ENCODE measurements at regions not wholly inside any gene's neighbourhood (a gene's known extent, or its start where the extent isn't known, plus 50 kb on each side); places are given as distances from the start of the nearest gene placed in this dataset.

GRCh38 chr1:218048828-218049420 is 236.2 kb upstream of the RRP15 start:
- no peak overlapping the region for H3K4me2 ChIP-seq (ENCODE audit: low read length)
- no peaks in the 10 kb centered on the region for H3K9me2 ChIP-seq (replicated peaks; ENCODE audit: control insufficient read depth, low read length)
- TF ChIP-seq CTCF (IDR thresholded peaks at IDR 0.05; ENCODE audit: low read depth, low read length, poor library complexity, severe bottlenecking) (no peak), EZH2phosphoT487 (IDR thresholded peaks at IDR 0.05; ENCODE audit: borderline replicate concordance, low read length) (no peak)
- no peaks in the 10 kb centered on the region for H3K9me3 ChIP-seq (ENCODE audit: control insufficient read depth, insufficient read depth, low read length)
- no peak overlapping the region for H3K27ac ChIP-seq (ENCODE audit: low read depth, low read length)
- no peak overlapping the region for H3K4me3 ChIP-seq (ENCODE audit: low read length)
- no peaks in the 10 kb centered on the region for H3F3A ChIP-seq (ENCODE audit: control insufficient read depth, insufficient read depth)
- H3K36me3 ChIP-seq (ENCODE audit: control insufficient read depth, low read length): no peaks in the 10 kb centered on the region
- no peaks in the 10 kb centered on the region for H3K27me3 ChIP-seq (ENCODE audit: control insufficient read depth, low read length)
- H4K20me1 ChIP-seq (ENCODE audit: control insufficient read depth, insufficient read depth, low read depth, low read length): no peaks in the 10 kb centered on the region
- H3K79me2 ChIP-seq (ENCODE audit: control insufficient read depth, low read length): no peaks in the 10 kb centered on the region
- H3K4me1 ChIP-seq (ENCODE audit: control insufficient read depth, low read length): no peaks in the 10 kb centered on the region

- H3K4me2 ChIP-seq (ENCODE audit: low read length): no peak overlapping the region
- no peak overlapping the region for H3K27ac ChIP-seq (ENCODE audit: low read depth, low read length)
- H3K9me2 ChIP-seq (replicated peaks; ENCODE audit: control insufficient read depth, low read length): no peaks in the 10 kb centered on the region
- no peaks in the 10 kb centered on the region for H4K20me1 ChIP-seq (ENCODE audit: control insufficient read depth, insufficient read depth, low read depth, low read length)
- no peaks in the 10 kb centered on the region for H3K4me1 ChIP-seq (ENCODE audit: control insufficient read depth, low read length)
- no peaks in the 10 kb centered on the region for H3K36me3 ChIP-seq (ENCODE audit: control insufficient read depth, low read length)
- H3K9me3 ChIP-seq (ENCODE audit: control insufficient read depth, insufficient read depth, low read length): no peaks in the 10 kb centered on the region
- H3K4me3 ChIP-seq (ENCODE audit: low read length): no peak overlapping the region
- no peak for TF ChIP-seq CTCF (IDR thresholded peaks at IDR 0.05; ENCODE audit: low read depth, low read length, poor library complexity, severe bottlenecking)
- no peaks in the 10 kb centered on the region for H3F3A ChIP-seq (ENCODE audit: control insufficient read depth, insufficient read depth)
- no peaks in the 10 kb centered on the region for H3K79me2 ChIP-seq (ENCODE audit: control insufficient read depth, low read length)
- no peaks in the 10 kb centered on the region for H3K27me3 ChIP-seq (ENCODE audit: control insufficient read depth, low read length)
These were observed 235.5 kb upstream of the RRP15 start for GRCh38 chr1:218049641-218050040.

- H3K4me3 ChIP-seq (ENCODE audit: low read length): no peak overlapping the region
- H3F3A ChIP-seq (ENCODE audit: control insufficient read depth, insufficient read depth): no peaks in the 10 kb centered on the region
- no peaks in the 10 kb centered on the region for H3K79me2 ChIP-seq (ENCODE audit: control insufficient read depth, low read length)
- no peak overlapping the region for H3K4me2 ChIP-seq (ENCODE audit: low read length)
- H3K9me2 ChIP-seq (replicated peaks; ENCODE audit: control insufficient read depth, low read length): no peaks in the 10 kb centered on the region
- H3K27me3 ChIP-seq (ENCODE audit: control insufficient read depth, low read length): no peaks in the 10 kb centered on the region
- no peaks in the 10 kb centered on the region for H3K4me1 ChIP-seq (ENCODE audit: control insufficient read depth, low read length)
- no peaks in the 10 kb centered on the region for H4K20me1 ChIP-seq (ENCODE audit: control insufficient read depth, insufficient read depth, low read depth, low read length)
- H3K9me3 ChIP-seq (ENCODE audit: control insufficient read depth, insufficient read depth, low read length): no peaks in the 10 kb centered on the region
- no peaks in the 10 kb centered on the region for H3K36me3 ChIP-seq (ENCODE audit: control insufficient read depth, low read length)
- TF ChIP-seq EZH2phosphoT487 (IDR thresholded peaks at IDR 0.05; ENCODE audit: borderline replicate concordance, low read length) (no peak), CTCF (IDR thresholded peaks at IDR 0.05; ENCODE audit: low read depth, low read length, poor library complexity, severe bottlenecking) (no peak)
- no peak overlapping the region for H3K27ac ChIP-seq (ENCODE audit: low read depth, low read length)
These were observed 226.4 kb upstream of the RRP15 start for GRCh38 chr1:218058730-218059129.
